Transverse colon (tissue), 4 donors: ENCODE measurements at regions not wholly inside any gene's neighbourhood (a gene's known extent, or its start where the extent isn't known, plus 50 kb on each side); places are given as distances from the start of the nearest gene placed in this dataset.
A peak's percentile ranks its signal among the peaks of the same experiment; 100 is the strongest.

Source experiments
- POLR2A ChIP-seq: fragments of 450-650 bp; IDR thresholded peaks from one replicate; pipeline ENCODE4 v1.6.1; 2016; ENCODE audit warnings: antibody characterized with exemption, mild to moderate bottlenecking, moderate library complexity
- POLR2AphosphoS5 ChIP-seq, 3 donors: sonication (generic); formaldehyde crosslinking; IDR thresholded peaks; one replicate each; pipeline ENCODE4 v1.6.1; 2016; ENCODE audit warnings: antibody characterized with exemption in 3 of 3
- TF ChIP-seq, protein P1 (sequence below), 5 experiments: fragments of 200-600 bp in 3 of 5; fragments of 450-650 bp in 2 of 5; sonication (generic) in 3 of 5; IDR thresholded peaks; 1 replicate in 2 of 5; 2 replicates in 3 of 5; pipeline ENCODE4 v1.5.1; 2016 to 2017; ENCODE audit warnings: antibody characterized with exemption in 5 of 5, inconsistent platforms in 3 of 5, mild to moderate bottlenecking in 2 of 5, moderate library complexity in 1 of 5

GRCh38 chr5:102681403-102681983 is 73.6 kb upstream of the PAM start:
- TF ChIP-seq POLR2AphosphoS5 (IDR thresholded peaks at IDR 0.05): no peak
- TF ChIP-seq, protein P1, sequence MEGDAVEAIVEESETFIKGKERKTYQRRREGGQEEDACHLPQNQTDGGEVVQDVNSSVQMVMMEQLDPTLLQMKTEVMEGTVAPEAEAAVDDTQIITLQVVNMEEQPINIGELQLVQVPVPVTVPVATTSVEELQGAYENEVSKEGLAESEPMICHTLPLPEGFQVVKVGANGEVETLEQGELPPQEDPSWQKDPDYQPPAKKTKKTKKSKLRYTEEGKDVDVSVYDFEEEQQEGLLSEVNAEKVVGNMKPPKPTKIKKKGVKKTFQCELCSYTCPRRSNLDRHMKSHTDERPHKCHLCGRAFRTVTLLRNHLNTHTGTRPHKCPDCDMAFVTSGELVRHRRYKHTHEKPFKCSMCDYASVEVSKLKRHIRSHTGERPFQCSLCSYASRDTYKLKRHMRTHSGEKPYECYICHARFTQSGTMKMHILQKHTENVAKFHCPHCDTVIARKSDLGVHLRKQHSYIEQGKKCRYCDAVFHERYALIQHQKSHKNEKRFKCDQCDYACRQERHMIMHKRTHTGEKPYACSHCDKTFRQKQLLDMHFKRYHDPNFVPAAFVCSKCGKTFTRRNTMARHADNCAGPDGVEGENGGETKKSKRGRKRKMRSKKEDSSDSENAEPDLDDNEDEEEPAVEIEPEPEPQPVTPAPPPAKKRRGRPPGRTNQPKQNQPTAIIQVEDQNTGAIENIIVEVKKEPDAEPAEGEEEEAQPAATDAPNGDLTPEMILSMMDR (IDR thresholded peaks at IDR 0.05): peak; percentile 50 to 63 (median 59)
- no peak for TF ChIP-seq POLR2A
